NCI-H82 treated with DMSO at 0.1 percent for 48 hours (cell line): ENCODE measurements at regions not wholly inside any gene's neighbourhood (a gene's known extent, or its start where the extent isn't known, plus 50 kb on each side); places are given as distances from the start of the nearest gene placed in this dataset.

Source experiments
- DNase-seq: peaks from one replicate; lab custom pipeline; 2025; ENCODE audit not compliant: unreplicated experiment; lab: John Stamatoyannopoulos, UW

DNA sequence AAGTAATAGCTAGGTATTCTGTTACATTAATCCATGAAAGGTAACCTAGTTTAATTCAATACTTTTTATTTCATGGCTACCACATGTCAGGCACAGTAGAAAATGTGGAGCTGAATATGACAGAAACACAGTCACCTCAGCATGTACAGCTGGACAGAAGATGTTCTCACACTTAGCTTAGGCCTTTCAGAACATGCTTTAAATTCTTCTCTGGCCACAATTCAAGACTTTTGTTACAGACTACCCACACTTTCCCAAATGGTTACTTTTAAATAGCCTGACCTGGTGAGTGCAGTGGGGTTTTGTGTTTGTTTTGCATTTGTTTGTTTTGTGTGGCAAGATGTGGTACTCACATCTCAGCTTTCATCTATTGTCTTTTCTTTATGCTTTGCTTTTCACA is 1079.5 kb downstream of the IGSF11 start:
- DNase-seq = no peak

DNA sequence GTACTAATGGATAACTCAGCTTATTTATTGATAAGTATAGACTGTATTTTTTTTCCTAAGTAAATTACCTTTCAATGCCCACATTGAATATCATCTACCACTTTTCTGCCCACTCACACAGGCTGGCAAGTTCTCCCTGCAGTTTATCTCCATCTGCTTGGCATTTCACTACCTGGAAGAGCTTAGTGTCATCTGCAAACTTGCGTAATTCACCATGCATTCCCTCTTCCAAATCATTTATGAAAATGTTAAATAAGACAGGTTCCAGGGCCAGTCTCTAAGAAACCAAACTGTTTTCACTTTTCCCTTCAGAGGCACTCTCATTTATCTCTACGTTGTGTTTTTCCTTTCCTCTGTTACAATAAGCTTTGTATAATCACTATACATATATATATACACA is 1076.6 kb downstream of the IGSF11 start:
- no peak for DNase-seq

DNA sequence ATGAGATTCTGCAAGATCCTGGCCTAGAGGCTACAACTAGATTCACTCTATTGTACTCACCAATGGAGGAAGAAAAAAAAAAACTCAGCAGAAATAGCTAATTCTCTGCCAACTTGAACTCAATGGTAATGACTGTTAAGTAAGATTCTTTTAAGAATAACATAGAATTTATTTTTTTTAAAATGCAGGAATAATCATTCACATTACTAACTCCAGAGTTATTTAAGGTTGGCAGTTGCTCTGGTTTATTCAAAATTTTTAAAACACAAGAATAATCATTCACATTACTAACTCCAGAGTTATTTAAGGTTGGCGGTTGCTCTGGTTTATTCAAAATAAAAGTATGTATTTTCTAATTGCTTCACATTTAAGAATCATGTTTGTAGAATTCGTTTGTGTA is 1071.9 kb downstream of the IGSF11 start:
- DNase-seq = no peak

DNA sequence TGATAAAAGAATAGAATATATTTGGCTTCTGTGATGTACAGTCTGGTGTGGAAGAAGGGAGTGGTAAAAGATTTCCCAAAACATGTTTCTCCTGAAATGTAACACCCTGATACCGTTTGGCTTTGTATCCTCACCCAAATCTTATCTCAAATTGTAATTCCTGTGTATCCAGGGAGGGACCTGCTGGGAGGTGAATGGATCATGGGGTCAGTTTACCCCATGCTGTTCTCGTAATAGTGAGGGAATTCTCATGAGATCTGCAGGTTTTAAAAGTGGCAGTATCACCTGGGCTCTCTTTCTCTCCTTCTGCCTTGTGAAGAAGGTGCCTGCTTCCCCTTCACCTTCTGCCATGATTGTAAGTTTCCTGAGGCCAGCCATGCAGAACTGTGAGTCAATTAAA is 1070.8 kb downstream of the IGSF11 start:
- no peak for DNase-seq

DNA sequence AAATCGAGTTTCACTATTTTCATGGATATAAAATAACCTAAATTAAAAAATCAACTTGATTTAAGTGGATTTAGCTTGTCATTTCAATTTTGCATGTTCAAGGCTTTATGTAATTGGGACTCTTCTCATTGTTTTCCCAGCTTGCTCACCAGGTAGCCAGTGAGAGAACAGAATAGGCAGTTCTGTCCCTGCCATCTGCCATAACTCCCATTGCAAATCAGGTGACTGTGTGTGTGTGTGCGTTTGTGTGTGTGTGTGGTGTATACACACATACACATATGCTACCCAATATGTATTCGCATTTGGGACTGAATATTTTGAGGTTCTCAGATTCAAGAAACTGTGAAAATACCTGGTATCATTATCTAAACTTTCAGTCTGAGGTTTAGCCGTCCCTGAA is 1069.8 kb downstream of the IGSF11 start:
- DNase-seq = no peak

DNA sequence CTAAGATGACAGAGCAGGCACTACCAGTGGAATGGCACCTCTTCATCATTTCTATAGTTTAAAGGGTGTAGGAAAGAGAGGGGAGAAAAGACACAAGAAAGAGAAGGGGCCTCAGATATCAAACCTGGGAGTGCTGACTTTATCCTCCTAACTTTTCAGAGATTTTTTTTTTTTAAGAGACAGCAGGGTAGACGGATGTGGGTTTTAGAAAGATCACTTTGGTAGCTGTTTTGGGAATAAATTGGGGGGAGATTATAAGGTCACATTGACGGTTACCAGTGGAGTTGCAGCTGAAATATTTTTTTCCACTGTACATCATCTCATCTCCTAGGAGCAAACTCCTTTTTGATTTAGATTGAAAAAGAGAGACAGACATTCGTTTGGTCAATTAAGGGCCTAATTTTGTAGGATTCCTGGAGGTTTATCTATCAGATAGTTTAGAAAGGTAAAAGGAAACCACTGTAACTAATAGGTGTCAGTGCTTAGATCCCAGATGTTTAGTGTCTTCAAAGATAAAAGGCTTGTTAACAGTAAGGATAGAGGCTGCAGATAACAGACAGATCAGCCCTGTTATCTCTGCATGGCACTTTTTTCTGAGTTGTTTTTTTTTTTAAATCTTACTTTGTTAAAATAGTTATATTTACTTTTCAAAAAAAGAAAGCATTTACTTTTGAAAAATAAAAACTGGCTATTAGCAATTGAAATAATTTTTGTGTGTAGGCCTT is 1057.0 kb downstream of the IGSF11 start:
- DNase-seq = no peak

DNA sequence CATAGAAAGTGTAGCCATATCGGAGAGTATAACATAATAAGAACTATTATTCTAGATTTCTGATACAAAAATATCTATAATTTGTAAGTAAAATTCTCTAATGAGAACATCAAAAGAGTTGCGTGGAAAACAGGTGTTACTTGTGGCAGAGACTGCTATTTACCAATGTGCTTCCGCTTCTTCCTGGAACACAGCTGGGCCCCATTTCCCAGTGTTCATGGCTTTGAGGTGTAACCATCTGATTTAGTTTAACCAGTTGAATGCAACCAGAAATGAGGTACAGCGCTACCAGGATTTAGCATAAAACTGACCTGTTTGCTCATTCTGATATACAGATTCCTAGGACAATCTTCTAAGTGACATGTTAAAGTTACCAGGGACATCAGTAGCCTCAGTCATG is 1055.2 kb downstream of the IGSF11 start:
- DNase-seq = no peak

DNA sequence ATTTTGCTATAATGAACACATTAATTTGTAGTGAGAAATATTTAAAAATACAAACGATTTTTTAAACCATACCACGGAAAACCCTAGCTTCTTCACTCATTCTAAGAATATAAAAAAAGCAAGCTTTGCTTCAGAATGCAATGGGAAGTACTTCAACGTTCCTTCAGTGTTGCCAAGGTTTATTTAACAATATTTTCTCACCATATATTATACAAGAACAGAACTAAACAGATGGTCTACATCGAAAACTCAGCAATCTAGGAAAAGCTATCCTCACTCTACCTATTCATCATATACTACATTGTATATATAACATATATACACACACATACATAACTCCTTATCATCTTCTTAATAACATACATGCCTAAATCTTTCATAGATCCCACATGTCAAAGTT is 1047.4 kb downstream of the IGSF11 start:
- no peak for DNase-seq

DNA sequence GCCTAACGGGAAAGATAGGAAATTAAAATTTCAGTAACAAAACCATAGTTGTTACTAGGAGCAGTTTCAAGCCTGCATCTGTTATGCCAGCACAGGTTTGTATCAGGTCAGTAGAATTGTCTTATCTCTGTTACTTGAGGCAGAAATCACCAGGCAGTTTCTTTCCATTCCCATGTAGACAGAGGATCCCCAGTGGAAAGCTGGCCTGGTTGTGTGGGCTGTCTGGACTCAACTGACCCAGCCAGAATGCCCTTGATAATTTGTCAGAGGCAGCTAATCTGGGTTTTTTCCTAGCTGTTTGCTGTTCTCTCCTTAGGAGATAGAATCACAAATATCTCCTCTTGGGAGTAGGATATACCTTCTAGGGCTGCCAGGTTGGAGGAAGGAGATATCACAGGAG is 1044.7 kb downstream of the IGSF11 start:
- no peak for DNase-seq

DNA sequence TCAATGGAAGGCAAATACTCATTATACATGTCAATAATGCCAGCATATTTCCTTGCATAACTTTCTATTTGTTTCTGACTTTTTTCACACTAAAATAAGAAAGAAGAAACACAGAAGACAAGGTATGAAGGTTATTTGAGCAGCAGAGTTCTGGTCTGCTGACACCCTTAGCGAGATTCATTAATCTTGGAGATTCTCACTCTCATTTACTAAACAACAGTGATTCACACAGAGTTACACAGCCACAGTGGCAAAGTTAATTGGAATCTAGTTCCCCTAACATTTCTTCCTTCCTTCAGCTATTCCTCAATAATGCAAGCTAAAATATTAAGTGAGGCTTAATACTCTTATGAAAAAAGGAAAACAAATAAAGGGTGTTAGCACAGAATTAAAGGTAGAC is 1044.0 kb downstream of the IGSF11 start:
- DNase-seq = no peak

DNA sequence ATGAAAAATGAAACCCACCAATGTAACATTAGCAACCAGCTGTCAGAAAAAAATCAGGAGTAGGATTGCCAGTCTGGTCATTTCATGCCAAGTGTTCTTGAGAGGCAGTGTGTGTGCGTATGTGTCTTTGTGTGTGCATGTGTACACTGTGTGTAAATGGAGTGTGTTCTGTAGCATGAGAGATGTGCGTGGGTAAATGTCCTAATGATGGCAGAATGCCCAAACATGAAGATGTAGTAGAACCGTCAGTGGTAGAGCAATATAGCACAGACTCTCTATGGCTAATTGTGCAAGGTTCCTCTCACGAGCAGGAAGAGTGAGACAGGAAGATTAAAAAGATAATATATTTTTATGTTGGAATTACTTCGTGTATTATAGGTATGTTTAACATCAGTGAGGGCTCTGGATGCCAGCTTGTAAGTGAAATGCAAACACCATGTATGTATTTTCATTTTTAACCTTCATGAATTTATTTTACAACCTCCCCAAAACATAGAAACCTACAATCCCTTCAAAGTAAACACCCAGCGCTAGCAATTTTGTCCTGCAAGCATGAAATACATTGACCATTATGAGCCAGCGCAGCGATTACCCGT is 1038.7 kb downstream of the IGSF11 start:
- DNase-seq = no peak

DNA sequence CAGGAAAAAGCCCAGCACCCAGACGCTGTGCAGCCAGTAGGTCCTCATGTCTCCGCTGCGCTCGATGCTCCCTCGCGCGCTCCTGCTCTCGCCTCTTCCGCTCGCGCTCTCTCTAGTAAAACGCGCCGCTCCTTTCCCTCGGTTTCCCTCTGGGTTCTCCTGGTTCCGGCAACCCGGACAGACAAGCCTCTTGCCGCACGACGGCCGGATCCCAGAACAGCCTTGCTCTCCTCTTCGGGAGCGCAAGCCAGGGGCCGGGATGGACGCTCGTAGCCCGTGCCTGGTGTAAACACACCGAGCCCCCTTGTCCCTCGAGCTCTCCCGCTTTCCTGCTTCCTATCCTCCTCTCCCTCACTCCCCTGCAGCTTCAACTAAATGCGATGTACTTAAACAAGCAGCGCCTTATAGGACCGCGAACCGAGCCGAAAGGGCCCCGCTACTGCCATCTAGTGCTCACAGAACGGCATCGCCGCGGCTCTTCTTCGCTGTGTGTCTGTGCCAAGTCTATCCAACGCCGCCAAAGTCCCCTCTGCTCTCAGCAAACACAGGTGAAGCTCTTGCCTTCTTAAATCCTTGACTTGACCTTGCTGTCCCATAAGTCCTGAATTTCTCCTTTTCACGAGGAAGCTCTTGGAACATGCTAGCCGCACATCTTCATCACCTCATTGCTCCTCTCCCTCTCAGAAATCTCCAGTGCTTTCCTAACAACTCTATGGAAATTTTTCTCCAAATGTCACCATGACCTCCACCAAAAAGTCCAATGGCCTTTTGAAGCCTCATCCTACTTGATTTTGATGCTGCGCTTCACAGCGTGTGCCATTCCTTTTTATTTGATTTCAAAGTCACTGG is 1037.2 kb downstream of the IGSF11 start:
- peak; percentile 92 for DNase-seq

DNA sequence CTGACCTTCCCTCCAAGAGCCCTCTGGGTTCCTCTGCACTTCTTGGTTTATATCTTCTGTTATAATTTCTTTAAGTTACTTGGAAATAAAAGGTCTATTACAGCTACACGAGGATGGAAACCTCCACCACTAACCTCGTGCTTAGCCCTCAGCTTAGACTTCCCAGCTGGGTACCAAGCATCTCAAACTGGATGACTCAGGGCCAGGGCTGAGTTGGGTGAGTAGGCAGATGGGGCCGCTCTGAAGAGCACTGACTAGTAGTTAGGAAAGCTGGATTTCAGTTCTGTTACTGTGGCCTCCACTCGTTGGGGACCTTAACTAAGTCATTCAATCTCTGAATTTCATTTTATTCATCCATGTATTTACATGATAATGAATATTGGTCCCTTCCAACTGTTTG is 1036.6 kb downstream of the IGSF11 start:
- no peak for DNase-seq

DNA sequence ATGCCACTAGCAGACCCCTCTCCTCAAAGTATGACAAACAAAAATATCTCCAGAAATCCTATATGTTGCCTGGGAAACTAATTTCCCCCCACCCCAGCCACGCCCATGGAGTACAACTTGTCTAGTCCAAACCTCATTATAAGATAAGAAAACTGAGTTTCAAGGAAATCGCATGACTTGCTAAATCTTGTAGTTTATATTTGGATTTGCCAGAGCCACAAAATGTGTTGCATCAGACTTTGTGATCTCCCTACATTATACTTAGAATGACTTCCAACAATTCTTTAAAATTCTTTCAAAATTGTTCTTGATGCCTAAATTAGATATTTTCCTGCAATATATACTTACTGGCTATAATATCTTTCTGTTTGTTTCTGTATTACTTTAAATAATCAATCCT is 1034.4 kb downstream of the IGSF11 start:
- no peak for DNase-seq

DNA sequence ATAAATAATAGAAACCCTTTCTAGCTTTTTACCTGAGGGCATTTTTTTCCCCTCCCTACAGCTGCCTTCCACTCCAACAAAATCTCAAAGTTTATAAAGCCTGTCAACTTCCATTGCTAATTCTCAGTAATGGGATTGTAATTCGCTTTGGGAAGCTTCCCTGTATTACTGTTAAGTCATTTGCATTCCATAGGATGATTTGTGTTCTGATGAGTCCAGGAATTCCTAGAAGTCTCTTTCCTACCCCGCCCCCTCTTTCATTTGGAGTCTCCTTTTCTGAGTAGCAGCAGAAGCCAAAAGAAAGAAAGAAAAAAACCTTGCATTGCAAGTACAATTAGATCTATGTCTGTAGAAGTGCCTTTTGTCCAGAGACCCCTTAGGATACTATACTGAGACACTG is 1033.3 kb downstream of the IGSF11 start:
- DNase-seq = no peak

DNA sequence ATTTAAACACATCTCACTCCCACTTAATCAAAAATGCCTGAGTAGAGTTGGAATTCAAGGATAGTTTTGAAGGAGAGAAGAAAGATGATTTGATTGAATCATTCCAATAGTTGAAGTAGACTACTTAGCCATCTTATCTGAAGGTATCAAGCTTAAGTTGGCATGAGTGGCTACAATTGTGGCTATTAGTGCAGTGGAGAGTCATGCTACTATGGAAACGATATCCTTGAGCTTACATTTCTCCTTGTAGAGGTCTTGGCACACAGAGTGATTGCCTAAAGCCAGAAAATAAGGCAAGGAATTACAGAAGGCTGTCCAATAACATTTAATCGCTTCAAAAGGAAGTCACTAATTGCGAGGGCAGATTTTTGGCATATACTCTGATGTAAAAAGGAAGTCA is 1022.7 kb downstream of the IGSF11 start:
- no peak for DNase-seq

DNA sequence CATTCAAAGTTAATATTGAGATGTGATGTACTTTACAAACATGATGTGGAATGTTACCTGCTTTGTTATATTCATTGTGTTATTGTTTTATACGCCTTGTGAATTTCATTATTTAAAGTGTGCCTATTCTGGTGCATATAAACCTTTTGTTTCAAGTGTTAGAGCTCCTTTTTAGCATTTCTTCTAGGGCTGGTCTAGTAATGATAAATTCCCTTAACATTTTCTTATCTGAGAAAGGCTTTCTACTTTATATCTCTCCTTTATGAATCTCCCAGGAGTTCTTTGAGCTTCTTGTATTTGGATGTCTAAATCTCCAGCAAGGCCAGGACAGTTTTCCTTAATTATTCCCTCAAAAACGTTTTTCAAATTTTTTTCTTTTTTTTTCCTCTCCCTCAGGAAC is 1005.6 kb downstream of the IGSF11 start:
- no peak for DNase-seq

DNA sequence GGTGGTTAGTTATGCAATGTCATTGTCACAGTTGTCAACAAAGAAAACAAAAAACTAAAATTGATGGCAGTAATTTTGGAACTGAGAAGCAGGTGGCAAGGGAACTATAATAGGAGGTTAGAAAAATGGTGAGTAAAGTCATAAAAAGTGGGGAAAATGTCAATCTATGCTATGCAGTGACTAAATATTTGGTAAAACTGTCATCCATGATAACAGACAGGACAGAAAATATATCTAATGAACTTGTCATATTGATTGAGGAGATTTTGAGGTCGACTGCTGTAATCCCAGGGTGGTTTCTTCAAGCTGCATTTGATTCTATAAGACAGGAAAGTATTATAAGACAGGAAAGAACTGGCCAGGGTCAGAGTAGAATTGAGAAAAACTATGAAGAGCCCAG is 998.4 kb downstream of the IGSF11 start:
- no peak for DNase-seq

DNA sequence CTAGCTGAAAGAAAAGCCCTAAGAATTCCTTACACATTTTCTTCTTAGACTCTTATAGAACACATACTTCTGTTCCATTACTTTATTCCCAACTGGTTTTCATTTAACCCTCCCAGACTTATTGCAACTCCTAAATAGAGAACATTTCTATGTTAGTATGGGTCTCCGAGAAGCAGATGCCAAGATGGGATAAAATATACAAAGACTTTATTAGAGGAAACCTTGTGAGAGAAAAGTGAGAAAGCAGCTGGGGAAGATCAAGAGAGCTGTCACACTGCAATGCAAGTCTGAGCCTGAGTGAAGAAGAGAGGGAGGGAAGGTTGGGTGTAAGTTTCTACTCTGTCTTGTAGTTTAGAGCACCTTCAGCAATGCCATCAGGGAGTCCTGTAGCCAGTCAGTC is 979.3 kb downstream of the IGSF11 start:
- no peak for DNase-seq

DNA sequence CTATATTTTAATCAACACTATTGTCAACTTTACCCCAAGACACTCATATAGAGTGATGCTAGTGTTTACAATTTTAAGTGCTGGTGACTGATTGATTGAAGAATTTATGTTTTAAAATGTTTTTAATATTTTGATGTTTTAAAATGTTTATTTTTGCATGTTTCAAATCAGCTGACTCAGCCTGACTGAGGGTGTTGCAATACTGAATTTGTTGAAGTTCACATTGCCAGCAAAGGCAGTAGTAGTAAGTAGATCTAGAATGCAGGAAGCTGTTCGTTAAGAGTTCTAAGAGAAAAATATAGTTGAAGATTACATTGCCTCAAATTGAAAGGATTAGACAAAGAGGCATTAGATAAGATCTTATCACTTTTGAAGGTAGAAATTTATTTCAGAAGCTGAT is 977.6 kb downstream of the IGSF11 start:
- no peak for DNase-seq

DNA sequence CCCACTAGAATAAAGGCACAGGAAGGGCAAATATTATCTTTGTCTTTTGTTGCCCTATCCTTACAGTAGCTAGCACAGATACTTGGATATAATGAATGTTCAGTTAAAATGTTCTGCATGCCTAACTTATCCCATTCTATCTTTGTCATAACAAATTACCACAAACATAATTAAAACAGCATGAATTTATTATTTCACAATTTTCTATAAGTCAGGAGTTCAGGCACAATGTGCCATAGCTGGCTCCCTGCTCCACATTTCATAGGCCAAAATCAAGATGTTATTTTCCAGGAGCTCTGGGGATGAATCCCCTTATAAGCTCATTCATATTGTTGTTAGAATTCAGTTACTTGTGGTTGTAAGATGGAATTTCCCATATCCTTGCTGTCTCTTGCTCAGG is 975.5 kb downstream of the IGSF11 start:
- no peak for DNase-seq

DNA sequence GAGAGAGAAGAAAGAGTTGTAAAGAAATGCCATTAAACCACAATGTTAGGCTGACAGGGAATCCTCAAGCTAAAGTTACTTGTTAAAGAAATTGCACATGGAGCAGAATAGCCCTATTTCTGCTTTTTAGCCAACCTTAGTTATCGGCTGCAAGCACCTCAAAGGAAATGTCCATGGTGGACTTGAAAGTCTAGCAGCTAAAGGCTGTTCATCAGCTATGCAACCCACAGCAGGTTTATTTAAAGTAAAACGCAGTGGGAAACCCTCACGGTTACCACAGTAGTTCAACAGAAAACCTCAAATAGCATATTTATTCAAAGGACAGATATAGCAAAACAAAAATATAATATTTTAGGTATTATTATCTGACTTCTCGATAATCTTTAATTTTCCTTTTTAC is 967.2 kb downstream of the IGSF11 start:
- DNase-seq = no peak
